ENCODE measurements at regions not wholly inside any gene's neighbourhood (a gene's known extent, or its start where the extent isn't known, plus 50 kb on each side); places are given as distances from the start of the nearest gene placed in this dataset.

DNA sequence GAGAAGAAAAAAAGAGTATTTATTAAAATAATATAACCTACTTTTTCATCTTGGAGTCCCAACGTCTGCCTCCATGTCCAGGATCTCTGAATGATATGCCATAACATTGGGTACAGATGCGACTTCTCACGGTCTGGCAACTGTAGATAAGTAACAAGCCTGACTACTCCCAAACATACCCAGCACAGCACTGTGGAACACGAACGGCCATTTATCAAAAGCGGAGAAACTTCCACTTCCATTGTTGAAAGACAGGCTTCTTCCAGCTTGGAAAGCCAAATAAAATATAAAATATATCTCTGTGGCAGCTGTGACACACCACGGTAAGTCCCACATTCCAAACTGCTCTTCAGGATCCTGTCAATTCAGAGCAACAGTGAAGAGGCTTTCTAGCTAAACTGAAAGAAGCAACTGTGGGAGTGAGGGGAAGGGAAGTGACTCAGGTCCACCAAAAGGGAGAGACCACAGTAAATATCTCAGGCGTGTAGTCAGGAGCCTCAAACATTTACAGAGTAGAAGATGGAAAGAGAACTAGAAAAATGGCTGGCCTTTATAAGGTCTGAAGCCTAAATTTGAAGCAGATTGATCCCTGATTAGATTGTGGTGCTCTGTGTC lies 331.7 kb downstream of the LIG4 start:
- WGBS, 3 donors: 57 to 85% (median 76%) methylated on average over 8 of the region's 8 CpGs
- H3K27ac ChIP-seq (ENCODE audit: low read depth, low read length): no peak overlapping the region

DNA sequence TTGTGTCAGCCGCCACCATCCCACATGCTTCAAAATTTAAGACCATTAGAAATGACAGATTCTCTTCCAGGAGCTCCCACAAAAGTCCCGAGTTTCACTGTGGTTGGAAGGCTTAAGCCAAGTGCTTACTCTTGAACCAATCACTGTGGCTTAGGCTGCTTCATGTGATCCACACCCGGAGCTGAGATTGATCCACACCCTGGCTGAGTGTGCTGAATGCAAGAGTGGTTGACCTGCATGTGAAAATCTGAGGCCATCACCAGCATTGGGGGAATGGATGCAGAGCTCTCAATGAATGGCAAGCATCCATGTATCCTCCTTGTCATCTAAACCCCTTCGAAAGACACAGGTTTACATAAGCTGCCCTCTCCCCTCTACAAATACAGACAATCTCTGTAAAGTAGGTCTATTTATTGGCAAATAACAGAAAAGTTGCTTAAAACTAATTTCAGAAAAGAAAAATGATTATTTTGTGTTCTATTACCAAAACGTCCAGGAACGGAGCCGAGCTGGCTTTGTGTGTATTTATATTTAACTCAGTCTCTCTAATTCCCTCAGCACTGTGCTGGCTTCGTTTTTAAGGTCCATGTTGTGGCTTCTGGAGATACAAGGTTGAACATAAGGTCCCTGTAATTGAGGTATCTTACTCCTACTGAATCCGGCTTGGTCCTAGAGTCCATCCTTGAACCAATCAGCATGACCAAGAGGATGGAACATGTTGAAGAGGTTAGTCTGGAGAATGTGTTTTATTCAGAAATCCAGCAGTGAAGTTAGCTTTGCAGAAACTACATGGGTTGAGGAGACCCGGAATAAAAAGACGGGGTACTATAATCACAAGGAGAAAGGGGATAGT lies 332.4 kb downstream of the LIG4 start:
- no peak overlapping the region for H3K27ac ChIP-seq (ENCODE audit: low read depth, low read length)
- WGBS, 3 donors: 78 to 84% (median 82%) methylated on average over 11 of the region's 11 CpGs

GRCh38 chr13:107881362-107881761 lies 334.0 kb downstream of the LIG4 start:
- H3K27ac ChIP-seq (ENCODE audit: low read depth, low read length): no peak overlapping the region
- 27 to 90% (median 86%) methylated on average over 3 of the region's 3 CpGs for WGBS, 3 donors

DNA sequence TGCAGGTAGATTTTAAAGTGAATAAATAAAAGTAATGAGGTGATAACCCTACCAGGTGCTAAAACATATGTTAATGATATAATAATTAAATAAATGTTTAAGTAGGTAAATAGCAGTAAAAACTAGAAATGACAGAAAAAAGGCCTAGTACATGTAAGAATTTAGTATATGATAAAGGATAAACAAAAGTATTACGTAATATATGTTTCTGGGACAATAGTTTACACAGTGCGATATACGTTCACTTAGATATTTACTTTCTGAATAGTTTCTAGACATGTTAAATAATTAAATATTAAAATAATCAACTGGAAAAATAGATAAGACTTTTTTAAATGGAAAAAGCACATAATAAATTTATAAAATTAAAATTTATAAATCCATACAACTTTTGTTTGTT lies 340.9 kb downstream of the LIG4 start:
- H3K27ac ChIP-seq (ENCODE audit: low read depth, low read length): no peak overlapping the region
- WGBS, 3 donors: 54 to 90% (median 76%) methylated on average over 3 of the region's 3 CpGs

DNA sequence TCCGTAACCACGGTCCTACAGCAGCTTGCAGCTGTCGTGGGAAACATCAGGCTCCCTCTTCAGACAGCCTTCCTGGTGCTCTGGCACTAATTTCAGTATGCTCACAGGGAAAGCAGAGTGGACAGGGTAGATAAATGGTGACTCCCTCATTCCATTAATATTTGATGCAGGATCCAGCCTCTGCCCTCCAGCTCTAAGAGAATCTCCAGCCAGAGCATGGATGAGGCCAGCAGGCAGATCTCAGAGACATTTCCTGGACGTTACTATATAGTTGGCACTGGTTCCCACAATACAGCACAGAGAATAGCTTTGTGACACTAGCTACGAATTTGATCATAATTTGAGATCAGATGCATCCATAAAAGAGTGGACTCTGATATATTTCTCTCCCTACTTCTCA lies 341.4 kb downstream of the LIG4 start:
- H3K27ac ChIP-seq (ENCODE audit: low read depth, low read length): no peak overlapping the region
- 60 to 68% (median 61%) methylated on average over 5 of the region's 5 CpGs for WGBS, 3 donors

- 47 to 80% (median 75%) methylated on average over 4 of the region's 4 CpGs for WGBS, 3 donors
- H3K27ac ChIP-seq (ENCODE audit: low read depth, low read length): no peak overlapping the region
Observed at GRCh38 chr13:107870400-107870799, 344.9 kb downstream of the LIG4 start.

- H3K27ac ChIP-seq (ENCODE audit: low read depth, low read length): no peak overlapping the region
- WGBS, 3 donors: 1 to 2% (median 1%) methylated on average over 81 of the region's 81 CpGs
Observed at GRCh38 chr13:107867701-107868661, 347.4 kb downstream of the LIG4 start.

DNA sequence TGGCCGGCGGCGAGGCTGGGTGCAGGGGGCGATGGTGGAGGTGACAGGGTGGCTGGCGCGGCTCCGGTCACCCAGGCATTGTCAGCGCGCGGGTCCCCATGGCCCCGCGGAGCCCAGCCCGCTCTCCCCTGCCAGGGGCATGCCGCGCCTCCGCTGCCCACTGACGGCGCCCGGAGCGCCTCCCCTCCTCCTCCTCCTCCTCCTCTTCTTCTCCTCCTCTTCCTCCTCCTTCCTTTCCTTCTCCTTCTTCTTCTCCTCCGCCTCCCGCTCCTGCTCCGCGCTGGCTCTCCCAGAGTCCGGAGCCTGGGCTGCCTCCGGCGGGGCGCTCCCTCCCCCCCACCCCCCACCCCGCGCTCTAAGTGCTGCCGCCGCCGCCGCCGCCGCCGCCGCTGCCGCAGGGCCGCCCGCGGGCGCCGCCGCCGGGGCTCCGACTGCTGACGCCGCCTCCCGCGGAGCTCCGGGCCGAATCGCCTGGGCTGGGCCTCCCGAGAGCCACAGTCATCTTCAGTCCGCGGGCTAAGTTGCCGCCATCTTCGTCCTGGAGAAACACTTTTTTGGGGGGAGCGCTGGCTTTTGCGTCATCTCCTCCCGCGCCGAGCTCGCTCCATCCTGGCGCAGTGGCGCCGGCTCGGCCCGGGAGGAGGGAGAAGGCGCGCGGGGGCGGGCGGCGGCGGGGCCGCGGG lies 348.3 kb downstream of the LIG4 start:
- 1 to 2% (median 1%) methylated on average over 61 to 79 of the region's 79 CpGs for WGBS, 3 donors

DNA sequence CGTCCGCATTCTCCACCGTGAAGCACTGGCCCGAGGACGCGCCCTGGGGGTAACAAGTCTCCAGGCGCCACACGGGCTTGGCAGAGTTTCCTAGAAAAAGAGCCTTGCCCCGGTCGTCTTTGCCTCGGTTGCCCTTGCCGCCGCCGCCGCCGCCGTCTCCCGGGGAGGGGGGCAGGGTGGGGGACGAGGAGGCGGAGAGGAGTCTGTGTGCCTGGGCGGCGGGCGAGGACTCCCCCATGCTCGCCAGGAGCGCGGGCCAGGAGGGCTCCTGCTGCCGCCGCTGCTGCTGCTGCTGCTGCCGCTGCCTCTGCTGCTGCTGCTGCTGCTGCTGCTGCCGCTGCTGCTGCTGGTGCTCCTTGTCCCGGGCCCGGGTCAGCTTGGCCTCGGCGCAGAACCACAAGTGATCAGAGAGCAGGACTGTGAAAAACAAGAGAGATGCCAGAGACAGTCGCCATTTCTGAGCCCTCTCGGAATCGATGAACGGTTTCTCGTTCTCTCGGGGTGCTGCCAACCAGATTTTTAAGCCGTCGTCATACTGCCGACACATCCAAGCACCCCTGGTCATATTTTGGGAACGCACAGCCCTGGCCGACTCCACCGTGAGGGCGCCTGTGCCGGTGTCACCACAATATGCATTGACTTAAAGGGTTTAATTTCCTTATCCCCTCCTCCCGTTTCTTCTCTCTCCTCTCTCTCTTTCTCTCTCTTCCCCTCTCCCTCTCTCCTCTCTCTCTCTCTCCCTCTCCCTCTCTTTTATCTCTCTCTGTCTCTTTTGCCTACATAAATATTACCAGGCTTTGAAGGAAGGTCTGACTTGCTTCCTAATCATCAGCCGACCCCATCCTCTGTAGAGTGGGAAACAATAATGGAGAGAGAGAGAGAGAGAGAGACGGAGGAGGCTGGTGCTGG lies 349.1 kb downstream of the LIG4 start:
- no peak overlapping the region for H3K27ac ChIP-seq (ENCODE audit: low read depth, low read length)
- WGBS, 3 donors: 1% methylated on average over 47 to 51 of the region's 51 CpGs

More for the DNA sequence above, 348.3 kb downstream of the LIG4 start:
- H3K27ac ChIP-seq (ENCODE audit: low read depth, low read length): no peak overlapping the region

GRCh38 chr13:107865643-107866031 lies 349.7 kb downstream of the LIG4 start:
- WGBS, 3 donors: 6 to 8% (median 7%) methylated on average over 19 of the region's 19 CpGs
- H3K27ac ChIP-seq (ENCODE audit: low read depth, low read length): no peak overlapping the region

DNA sequence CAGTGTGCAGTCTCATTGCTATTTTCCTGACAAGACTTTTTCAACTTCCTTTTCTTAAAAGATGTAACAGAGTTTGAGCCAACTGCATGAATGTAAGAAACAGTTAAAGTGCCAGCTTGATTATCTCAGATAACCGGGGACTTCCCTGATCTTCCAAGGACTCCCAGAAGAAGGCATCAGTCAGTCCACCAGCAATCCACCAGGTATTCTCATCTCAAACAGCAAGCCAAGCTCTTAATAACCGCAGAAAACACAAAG lies 350.1 kb downstream of the LIG4 start:
- H3K27ac ChIP-seq (ENCODE audit: low read depth, low read length): no peak overlapping the region
- WGBS, 3 donors: 15 to 29% (median 19%) methylated on average over 2 of the region's 2 CpGs

GRCh38 chr13:107864543-107865317 lies 350.6 kb downstream of the LIG4 start:
- no peak overlapping the region for H3K27ac ChIP-seq (ENCODE audit: low read depth, low read length)
- 25 to 31% (median 30%) methylated on average over 10 of the region's 10 CpGs for WGBS, 3 donors

- H3K27ac ChIP-seq (ENCODE audit: low read depth, low read length): no peak overlapping the region
- 86 to 91% (median 89%) methylated on average over 3 of the region's 3 CpGs for WGBS, 3 donors
Observed at GRCh38 chr13:107860284-107860683, 355.1 kb downstream of the LIG4 start.

DNA sequence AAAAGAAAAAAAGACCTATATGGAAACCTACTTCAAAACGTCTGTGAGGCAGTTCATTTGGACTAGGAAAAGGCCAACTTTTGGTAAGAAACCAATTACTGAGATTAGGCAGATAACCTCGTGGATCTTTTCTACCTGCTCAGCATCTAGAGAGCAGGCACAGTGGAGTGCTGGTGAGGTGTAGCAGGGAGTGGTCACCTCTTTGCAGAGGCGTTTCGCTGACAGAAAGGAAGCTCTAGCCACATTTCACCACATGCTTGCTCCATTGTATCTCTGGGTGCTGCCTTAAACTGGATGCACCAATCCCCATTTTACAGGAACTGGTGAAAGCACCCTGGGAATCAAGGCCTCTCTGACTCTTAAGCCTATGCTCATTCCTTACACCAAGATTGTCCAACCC lies 360.5 kb downstream of the LIG4 start:
- H3K27ac ChIP-seq (ENCODE audit: low read depth, low read length): no peak overlapping the region
- 63 to 71% (median 66%) methylated on average over 4 of the region's 4 CpGs for WGBS, 3 donors

DNA sequence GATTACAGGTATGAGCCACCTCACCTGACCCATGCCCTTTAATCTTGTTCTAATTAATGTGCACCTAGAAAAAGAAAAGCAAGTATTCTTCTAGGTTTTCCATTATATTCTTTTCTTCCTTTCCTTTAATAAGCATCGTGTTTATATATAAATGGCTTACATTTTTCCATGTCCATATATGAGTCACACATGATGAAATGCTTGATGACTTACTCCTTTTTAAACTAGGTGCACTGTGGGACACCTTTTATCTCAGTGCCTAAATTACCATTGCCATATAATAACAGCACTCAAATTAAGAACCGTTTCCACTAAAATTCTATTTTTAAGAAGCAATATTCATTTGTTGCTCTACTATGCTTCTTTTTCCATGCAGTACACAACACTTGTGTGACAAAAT lies 363.3 kb downstream of the LIG4 start:
- no peak overlapping the region for H3K27ac ChIP-seq (ENCODE audit: low read depth, low read length)
- 83 to 87% (median 86%) methylated on average over 2 of the region's 2 CpGs for WGBS, 3 donors

- WGBS, 3 donors: 79 to 82% (median 82%) methylated on average over 3 of the region's 3 CpGs
- H3K27ac ChIP-seq (ENCODE audit: low read depth, low read length): no peak overlapping the region
Observed at GRCh38 chr13:107851670-107852069, 363.7 kb downstream of the LIG4 start.

- no peak overlapping the region for H3K27ac ChIP-seq (ENCODE audit: low read depth, low read length)
- 60 to 66% (median 61%) methylated on average over 5 of the region's 5 CpGs for WGBS, 3 donors
Observed at GRCh38 chr13:107847406-107847805, 367.9 kb downstream of the LIG4 start.

All from adipose tissue (tissue), 3 donors.